Activated CD4-positive, CD25-positive, alpha-beta regulatory T cell treated with anti-CD3 and anti-CD28 coated beads, Interleukin-2, amount 50 U/mL, for 24 hours (primary cell): ENCODE measurements at regions not wholly inside any gene's neighbourhood (a gene's known extent, or its start where the extent isn't known, plus 50 kb on each side); places are given as distances from the start of the nearest gene placed in this dataset.

Experiments
- ATAC-seq, 2 donors: fragments of 150-1000 bp; cut with Tn5 transposase; one replicate each; pipeline ENCODE4 v1.10.0; 2021; ENCODE audit warnings: mild to moderate bottlenecking in 1 of 2, moderate library complexity in 1 of 2

DNA sequence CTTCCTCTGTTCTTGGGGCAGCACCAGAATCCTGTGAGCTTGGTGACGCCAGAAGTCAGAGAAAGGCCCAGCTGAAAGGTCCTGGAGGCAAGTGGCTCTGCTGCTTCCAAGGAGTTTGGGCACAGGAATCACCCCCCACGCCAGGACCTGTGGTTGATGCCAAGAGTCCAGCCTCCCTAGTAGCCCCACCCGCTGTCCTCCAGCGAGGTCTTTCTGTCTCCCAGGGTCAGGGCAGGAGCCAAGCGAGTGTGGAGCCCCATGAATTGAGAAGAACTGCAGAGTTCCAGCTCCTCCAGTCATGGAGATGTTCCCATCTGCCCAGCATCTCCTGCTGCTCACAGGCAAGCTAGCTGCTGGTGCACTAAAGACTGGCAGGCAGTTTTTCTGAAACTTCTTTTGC lies 631.7 kb upstream of the MGMT start:
- ATAC-seq, result no peak

DNA sequence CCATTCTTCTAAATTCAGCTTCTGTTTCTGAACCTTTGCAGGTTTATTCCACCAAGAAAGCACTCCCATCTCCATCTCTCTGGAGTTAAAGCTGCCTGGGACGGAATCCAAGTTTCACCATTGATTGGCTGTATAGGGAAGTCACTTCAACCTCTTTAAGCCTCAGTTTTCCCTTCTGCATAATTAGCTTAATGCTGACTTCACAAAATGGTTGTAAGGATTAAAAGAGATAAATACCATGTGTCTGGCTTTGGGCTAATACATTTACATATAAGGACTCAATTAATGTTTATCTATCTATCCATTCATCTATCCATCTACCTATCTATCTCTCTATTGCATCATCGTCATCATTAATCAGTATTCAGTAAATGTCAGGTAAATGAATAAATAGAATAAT lies 629.6 kb upstream of the MGMT start:
- ATAC-seq, result no peak

DNA sequence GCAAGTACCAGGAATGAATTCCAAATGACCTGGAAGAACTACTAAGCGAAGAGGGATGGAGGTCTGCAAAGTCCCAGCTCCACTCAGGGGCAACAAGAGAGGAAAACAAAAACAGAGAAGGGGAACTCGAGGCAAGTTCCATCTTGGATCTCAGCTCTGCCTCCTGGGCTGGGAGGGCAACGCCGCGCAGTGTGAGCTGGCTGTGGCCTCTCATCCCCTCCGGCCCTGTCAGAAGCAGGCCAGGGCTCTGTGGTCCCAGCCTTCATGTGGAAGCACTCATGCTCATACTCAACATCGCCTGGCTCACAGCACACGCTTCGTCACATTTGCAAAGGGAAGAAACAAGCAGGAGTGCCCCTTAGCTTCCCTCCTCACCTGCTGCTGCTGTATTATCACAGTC lies 627.9 kb upstream of the MGMT start:
- no peak for ATAC-seq

DNA sequence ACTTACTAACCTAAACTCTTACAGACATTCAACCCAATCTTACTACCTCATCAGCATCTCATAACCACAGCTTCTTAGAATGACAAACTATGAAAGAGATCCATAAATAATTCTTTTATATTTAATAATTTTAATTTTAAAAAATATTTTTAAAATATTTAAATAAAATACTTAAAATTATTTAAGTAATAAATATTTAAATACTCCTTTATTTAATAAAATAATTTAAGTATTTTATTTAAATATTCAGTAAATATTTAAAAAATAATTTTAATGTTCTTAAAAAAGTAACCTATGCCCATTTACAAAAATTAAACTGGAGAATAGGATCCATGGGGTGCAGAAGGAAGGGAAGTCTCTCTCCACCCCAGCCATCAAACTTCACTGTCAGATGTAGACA lies 627.3 kb upstream of the MGMT start:
- ATAC-seq, result no peak

DNA sequence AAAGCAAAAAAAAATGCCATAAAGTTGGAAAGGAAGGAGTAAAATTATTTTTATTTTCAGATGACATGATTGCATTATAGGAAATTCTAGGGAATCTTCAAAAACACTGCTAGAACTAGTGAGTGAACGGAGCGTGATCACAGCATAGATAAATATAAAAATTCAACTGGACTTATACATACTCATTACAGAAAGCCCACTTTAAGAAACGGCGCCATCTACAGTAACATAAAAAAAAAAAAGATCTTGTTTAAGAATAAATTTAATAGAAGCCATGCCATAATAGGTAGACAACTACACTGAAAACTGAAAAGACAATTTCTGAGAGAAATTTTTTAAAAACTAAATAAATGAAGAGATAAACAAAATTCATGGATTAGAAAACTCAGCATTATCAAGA lies 623.1 kb upstream of the MGMT start:
- no peak for ATAC-seq

DNA sequence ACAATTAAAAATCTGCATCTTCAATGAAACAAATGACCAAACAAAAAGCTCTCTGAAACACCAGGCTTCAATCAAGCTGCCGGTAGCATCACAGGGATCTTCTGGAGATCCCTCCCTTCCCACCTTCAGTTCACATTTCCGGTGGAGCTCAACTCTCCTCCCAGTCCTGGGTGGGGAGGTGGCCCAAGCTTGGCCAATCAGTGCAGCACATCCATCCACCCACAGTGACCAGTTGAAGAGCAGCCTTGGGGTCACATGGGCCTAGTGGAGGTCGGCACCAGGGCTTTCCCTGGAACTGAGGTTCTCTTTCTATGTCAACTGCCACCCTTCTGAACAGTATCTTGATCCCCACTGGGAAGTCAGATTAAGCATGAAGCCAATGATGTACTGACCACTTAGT lies 620.1 kb upstream of the MGMT start:
- no peak for ATAC-seq

DNA sequence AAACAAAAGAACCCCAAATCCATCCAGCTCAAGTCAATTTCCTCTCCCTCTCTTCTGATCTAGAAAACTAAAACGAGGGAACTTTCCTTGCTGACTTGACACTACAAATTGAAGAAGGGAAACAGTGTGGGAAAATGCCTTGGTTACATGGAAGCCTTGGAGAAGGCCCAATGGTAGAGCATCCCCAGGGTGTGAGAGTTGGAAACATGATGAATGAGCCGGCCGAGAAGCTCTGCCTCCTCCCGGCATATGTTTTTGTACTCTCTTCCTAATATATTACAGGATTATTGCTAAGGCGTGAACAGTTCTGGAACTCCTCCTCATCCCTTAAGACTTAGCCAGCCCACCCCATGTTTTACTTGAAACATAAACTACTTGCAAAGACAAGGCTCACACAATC lies 618.2 kb upstream of the MGMT start:
- no peak for ATAC-seq

DNA sequence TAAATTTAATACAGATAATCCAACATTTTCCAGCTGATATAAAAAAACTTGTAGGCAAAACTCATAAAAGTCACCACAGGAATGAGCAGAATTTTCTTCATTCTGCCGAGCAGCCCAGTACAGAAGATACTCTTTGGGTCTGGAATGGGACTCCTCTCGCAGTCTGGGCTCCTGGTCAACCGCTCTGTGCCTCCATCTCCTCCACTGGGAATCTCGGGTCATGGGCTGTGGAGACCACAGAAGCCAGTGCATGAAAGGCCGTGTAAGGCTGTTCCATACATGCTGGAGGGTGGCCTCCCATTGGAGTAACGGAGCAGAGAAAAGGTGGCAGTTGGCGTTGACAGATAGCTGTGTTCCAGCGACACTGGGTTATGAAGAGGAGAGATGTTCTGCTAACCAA lies 616.4 kb upstream of the MGMT start:
- no peak for ATAC-seq

DNA sequence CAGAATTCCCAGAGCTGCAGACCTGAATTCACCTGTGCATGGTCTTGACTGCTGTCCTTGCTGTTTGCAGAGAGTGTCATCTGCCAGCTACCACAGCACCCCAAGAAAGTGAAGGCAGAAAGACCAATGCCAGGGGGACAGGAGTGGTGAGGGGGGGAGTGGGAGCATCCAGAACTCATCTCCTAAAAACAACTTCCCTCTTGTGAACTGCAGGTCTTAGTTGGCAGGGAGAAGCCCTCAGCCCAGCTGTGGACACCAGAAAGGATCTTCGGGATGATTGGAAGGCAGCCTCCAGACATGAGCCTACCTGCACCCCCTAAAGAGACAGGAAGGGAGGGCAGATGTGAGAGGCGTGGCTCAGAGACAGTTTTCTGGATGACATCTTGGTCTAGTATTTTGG lies 615.8 kb upstream of the MGMT start:
- ATAC-seq, result no peak

DNA sequence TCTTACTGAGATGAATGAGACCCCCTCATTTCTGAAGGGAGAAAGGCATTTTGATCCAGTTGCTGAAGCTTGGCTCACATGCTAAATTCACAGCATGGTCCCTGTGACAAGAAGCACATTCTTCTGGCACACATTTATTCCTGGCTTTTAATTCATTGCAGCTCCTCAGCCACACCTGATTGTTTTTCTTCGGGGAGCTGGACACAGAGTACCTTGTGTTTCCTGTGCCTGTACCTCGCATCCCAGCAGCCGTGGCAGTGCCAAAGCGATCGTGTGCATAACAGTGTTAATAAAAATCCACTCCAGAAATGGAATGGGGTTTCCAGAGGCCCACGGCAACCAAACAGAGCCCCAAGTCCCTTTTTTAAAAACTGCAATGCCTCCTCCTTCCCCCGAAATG lies 615.3 kb upstream of the MGMT start:
- no peak for ATAC-seq

DNA sequence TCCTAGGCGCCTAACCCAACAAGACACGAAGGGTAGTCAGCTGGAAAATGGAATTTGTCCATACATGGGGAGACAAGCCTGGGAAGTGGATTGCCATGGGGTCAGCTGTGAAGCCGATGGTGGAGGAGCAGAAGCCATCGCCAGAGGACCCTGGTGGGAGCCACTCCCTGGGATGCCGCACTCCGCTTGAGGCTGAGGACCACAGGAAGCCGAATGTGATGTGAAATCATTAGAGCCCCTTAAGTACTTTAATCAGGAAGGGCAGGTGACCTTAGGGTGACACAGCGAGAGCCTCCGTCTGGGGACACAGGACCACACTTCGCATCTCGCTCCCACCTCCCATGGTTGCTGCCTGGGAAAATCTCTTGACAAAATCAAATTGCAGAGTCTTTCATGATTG lies 614.6 kb upstream of the MGMT start:
- no peak for ATAC-seq

DNA sequence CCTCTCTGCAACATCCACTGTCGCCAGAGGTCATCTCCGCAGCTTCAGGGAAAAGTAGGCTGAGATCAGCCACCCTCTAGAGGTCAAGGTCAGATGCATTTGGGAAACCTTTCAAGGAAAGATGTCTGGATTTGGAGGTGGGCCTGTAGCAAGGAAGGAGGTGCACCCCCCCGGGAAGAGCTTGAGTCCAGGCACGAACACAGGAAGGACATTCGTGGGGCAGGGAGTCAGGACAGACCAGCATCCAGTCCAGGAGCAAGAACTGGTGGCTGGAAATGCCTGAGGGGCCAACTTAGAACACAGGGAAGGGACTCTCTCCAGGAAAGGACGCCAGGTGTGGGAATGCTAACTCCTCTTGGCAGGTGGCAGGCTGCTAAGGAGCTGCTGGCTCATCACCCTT lies 614.1 kb upstream of the MGMT start:
- no peak for ATAC-seq

DNA sequence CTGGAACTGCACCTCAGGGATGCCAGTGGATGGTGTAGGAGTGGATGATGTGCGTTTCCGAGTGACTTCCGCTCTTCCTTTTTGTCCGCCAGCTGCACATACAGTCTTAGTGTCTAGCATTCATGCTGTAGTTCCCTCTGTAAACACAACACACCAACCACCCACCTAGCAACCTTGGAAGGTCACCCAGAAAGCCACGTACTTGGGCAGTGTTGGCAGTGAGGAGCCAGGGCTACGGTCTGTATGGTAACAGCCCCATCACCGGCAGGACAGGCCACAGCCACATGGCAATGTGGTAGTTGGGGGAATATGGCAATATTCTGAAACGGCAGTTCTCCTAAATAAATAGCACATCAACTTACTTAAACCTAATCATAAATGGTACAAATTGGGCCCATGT lies 613.5 kb upstream of the MGMT start:
- ATAC-seq, result no peak

DNA sequence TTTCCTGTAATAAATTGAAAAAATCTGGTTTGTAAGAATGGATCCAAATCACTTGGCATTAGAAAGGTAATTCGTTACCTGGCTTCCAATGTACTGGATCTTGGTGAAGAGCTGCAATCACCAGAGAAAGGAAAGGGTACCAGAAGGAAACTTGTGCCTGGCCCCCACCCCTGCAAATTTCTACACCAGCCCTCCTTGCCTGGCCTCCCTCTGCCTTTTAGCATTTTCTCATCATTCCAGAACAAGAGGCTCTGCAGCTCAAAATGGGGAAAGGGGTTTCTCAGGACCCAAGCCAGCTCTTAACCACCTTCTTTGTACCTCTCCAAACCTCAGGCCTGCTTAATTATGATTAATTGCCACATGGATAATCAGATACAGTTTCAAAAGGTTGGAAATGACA lies 612.8 kb upstream of the MGMT start:
- ATAC-seq, result no peak

DNA sequence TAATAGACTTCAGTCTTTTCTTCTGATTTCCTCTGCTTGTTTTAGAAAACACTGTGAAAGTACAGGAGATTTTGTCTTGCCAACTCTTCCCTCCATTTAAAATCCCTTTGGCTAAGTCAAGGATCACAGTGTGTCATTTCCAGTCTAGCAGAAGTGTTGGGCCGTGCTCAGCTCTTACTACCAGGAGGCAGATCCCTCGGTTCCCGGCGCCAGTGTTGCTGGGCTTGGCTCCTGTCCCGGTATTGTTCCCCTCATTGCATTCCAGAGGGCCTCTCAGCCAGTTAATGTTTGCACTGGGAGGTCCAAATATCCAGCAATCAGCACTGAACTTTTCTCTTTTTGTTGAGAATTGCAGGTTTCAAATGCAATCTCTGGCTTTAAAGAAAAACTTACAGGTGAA lies 612.1 kb upstream of the MGMT start:
- no peak for ATAC-seq

DNA sequence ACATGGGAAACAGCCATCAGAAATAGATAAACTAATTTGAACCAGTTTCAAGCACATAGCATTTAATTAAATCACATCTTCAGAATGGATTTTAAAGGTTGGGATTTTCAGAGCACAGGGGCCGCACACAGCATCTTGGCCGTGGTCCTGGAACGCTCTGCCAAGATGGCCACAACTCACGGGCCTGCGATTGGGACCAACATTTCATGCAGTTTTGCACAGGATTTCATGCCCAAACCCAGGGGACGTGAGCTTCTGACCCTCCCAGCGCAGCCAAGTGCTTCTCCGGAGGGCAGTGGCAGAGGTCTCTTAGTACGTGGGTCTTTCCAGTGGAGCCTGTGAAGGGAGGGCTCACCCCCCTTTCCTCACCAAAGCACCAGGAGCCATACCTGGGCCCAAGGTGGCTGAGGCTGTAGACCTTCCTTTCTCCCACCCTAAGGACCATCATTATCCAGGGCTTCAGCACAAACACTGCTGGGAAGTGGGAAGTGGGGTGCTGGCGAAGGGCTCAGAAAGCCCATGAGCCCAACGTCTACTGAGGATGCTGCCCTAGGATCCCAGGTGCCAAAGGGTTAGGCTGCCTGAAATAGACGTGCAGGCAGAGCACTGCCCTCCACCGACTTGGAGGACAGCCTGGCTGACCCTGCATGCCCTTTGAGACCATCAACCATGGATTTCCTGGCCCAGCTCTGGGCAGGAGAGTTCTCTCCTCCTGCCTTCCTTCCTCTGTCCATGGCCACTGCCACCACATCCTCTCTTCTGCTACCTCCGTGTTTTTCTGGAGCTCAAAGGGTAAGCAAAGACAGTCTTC lies 611.2 kb upstream of the MGMT start:
- no peak for ATAC-seq

DNA sequence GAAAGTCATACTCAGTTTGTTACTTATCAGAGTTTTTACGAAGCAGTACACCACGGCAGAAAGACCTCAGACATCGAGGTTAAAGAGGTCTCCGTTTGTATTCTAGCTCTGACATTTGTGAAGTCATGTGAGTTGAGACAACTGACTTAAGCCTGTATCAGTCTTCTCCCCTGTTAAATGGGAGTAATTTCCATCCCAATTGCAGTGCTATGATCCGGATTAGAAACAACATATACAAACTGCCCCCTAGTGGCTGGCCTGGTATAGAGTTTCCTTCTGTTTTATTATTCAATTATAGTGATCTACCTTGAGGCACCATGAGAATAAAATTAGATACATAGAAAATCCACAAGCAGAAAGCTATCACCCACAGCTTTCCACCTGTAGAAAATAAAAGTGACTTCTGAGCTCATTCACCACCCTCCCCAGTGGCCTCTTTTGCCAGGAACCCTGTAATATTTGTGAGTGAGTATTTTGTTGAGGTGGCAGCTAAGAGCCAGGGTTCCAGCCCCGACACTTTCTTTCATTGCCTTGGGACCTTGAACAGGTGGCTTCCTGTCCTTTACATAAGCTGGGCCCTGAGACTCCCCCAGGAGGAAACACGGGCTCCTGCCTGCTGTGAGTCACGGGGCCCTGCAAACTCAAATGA lies 607.2 kb upstream of the MGMT start:
- ATAC-seq, result no peak

DNA sequence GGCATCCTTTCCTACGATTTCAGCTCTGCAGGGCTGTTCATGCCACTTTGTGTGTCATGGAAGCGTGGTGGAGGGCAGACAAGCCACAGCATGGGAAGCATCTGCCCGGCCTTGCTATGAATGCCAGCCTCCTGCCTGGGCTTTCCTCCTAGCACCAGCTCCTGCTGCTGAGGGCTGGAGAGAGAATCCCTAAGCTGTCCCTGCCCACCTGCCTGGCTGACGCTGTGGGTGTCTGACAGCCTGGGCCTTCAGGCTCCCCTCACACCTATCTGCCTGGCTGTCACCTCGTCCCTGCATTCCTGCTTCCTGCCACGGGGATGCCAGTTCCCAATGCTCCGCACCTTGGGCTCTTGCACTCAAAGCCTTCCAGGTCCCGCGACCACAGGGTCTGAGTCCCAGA lies 606.5 kb upstream of the MGMT start:
- no peak for ATAC-seq

DNA sequence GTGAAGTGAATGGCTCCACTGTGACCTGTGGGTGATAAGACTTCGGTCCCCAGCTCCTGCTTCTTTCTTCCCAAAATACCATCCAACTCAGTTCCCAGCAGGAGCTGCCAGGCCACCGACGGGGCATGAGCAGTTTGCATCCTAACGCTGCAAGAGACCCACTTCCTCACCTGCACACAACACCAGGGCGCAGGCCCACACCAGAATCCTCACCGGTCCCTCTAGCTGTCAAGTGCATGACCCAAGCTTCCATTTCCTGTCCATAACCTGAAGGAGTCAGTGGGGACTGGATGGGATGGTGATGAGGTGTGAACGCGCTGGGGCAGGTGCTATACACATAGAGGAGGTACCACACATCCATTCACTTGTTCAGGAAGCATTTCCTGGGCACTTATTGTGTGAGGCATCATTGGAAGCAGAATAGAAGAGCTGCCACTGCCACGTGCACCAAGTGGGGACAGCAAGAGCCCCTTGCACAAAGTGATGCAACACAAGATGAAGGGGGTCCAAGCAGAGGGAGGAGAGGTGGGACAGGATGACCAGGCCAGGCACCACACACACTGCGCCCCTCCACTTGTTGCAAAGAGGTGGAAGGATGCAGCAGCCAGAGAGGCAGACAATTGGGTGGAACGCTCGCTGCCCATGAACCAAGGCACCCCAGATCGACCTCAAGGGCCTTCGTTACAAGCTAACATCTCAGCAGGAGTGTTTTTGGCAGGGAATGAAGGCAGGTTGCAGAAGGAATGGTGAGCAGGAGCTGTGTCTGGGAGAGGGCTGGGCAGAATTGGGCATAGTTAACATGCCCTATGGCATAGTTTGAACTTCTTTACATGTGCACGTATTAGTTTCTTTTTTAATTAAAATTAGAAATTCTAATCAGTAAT lies 605.8 kb upstream of the MGMT start:
- no peak for ATAC-seq

DNA sequence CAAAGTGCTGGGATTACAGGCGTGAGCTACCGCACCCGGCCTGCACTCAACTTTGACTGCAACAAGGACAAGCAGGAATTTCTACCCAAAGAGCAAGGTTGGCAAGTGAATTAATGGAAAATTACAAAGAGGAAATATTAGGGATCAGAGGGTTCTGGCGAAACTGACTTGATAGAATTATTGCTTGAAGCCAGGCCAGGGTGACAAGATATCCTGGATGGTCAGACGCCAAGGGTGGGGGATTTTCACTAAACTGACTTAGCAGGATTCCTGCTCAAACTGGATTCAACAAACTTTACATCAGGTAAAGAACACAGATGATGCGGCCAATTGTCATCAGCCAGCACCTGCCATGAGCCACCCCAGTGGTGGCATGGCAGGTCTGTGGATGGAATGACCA lies 603.6 kb upstream of the MGMT start:
- no peak for ATAC-seq

DNA sequence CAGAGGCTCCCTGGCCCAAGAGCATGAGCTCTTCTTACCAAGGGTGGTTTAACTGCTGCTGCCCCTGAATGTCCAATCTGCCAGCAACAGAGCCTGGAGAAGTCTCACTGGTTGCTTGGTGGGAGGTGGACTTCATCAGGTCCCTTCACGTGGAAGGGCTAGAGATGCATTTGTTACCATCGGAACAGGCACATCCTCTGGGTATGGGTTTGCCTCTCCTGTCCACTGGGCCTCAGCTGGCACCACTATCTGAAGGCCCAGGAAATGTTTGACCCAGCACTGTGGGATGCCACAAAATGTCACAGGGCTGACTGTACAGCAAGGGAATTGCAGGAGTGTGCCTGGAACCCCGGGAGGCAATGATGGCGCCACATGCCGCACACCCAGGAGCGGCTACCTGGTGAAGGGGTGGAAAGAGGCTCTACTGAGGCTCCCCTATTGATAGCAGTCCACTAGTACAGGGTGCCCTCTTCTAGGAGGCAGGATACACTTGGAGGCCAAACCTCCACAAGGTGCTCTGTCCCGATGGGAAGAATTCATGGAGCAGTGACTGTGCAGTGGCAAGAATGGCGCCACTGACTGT lies 603.1 kb upstream of the MGMT start:
- ATAC-seq, result no peak

DNA sequence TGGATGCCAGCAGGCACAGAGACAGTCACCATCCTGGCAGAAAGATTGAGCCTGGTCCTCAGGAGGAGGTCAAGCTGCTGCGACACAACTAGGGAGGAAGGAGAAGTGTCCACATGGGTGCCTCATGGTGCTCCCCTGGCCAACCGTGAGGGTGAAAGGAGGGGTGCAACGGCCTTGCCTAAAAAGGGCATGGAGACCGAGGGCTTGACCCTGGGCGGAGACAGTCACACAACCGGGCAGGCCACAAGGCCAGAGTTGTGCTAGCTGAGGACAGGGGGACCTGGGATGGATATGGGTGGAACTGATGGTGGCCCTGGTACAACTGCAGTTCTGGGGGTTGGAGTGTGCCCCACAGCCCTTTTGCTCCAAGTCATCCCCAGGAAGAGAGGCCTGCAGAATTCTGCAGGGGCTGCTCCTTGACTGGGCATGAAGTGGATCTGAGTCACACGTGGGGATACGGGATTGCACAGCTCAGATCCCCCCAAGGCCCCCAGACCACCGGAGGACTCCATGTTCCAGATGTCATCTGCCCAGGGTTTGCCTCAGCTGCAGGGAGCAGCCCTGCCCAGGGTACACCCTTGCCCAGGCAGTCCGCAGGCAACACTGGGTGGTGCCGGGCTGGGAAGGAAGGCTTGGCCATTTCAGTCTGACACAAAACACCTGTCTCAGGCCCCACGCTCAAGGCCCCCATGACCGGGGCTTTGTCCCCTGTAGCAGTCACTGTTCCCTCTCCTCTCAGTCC lies 602.3 kb upstream of the MGMT start:
- ATAC-seq, result no peak
